HS-5 (cell line): ENCODE measurements at regions not wholly inside any gene's neighbourhood (a gene's known extent, or its start where the extent isn't known, plus 50 kb on each side); places are given as distances from the start of the nearest gene placed in this dataset.

ENCODE experiments used
- DNase-seq: peaks from one replicate; pipeline ENCODE4 v3.0.0-alpha.2; 2012; ENCODE audit warnings: low read depth

DNA sequence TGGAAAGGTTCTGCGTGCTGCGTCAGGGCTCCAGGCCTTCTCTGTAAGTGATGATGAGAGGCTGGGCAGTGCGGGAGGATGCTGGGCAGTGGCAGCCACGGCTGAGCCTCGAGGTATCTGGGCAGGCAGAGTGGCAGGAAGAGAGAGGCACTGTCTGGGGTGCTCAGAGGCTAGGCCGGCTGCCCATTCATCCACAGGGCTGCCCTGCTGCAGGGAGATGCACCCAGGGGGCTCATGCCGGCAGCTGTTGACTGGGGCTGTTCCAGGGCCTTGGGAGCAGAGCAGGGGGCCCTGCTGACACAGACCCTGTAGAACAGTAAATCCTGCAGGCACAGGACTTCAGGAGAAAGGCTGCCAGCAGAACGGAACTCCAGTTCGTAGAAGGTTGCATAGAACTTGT is 88.8 kb downstream of the BOD1 start:
- no peak for DNase-seq

DNA sequence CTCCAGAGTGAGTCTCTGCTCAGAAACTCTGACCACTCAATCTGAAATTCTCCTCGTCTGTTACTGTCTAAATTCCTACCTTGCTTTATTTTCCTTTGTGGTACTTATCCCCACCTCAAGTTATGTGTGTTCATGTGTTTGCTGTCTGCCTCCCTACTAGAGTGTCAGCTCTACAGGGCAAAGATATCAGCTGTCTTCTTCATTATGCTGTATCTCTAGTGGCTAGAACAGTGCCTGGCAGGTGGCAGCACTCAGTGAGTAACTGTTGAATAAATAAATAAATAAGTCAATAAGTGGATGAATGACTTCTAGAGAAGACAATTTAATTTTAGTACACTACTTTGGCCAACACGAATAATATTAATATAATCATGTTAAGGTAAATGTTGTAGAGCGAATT is 92.3 kb downstream of the BOD1 start:
- DNase-seq: no peak

DNA sequence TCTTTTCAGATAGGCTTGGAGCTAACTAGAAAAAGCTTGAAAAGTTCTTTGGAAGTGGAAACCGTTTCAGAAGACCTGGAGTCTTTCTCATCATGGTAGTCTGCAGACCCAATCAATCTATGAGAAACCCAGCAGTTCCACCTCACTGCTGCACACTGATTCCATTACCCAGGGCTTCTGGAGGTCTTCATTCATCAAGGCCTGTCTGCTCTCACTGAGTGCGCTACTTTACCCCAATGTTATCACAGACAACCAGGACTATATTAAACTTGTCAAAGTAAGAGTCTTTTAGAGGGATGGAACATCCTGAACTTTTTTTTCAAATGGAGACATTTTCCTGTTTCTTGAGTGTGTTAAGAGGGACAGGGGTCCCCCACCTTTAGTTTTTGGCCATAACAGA is 93.1 kb downstream of the BOD1 start:
- DNase-seq: no peak

DNA sequence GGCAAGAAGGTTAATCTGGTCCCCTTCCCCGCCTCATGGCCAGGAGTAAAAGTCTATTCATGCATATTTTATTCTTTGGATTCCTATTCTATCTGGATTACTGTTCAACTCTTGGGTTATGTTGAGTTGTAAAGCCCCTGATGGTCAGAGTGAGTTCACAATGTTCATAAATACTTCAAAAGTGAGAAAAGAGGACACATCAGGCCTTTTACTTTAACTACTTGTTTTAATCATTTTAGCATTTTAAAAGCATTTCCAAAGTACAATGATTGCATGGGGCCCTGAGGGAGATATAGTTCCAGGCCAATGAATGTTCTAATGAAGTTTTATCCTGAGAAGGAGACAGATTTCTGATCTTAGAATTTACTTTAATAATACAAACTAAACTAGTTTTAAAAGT is 93.9 kb downstream of the BOD1 start:
- DNase-seq: no peak

DNA sequence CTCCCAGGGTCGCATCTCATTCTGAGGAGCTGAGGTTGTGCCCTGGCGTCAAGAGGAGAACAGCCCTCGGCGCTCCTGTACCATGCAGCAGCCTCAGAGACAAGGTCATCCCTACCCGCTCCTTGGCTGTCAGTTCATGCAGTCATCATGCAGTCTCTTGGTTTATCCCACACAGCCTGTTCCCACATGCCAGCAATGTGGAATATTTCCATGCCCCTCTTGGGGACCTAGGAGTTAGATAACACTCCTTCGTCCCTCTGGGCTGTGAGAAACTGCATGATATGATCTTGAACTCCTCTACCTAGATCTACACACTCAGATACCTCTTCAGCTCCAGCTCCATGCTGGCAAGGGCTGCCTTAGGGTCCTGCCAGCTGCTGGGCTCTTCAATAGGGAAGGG is 97.6 kb downstream of the BOD1 start:
- DNase-seq: no peak

DNA sequence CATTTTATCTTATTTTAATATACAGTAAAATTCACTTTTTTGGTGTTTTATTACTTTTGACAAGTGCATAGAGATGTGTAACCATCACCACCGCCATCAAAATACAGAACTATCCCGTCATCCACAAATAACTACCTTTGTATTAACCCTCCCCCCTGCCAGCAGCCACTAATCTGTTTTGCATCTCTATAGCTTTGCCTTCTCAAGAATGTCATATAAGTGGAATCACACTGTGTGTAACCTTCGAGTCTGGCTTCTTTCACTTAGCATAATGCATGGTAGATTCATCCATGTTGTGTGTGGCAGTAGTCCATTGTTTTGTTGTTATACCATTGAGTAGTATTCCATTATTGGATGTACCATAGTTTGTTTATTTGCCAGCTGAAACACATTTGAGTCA is 98.8 kb downstream of the BOD1 start:
- DNase-seq: no peak

DNA sequence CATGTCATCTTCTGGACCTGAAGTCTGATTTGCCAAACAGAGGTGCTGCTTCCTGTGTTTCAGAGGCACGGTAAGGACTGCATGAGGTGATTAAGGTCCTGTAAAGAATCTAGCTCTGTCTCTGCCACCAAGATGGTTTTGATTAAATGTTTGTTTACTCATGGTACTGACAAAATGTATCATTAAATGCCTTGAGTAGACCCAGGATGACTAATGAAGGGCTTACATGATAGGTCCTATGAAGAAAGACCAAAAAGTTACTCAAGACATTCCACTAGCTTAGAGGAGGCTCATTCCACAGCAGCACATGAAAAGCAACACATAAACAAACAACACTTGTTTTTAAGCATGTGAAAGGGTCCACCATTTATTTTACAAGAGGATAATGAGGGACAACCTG is 100.9 kb downstream of the BOD1 start:
- peak; percentile 84 for DNase-seq

DNA sequence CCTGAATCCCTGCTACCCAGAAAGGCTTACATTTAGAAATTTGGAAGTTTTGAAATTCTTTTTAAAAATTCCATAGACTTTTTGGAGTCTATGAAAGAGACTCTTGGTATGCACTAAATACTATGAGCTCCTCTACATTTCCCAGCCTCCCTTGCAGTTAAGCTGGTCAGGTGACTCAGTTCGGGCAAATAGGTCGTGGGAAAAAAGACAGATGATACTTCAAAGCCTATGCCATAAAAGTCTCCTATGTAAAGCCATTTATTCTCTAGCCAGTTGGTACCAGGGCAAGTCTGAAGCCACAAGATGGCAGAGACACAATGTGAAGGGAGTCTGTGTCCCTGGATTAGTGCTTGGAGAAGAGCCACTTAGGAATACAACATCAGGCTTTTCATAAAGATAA is 101.8 kb downstream of the BOD1 start:
- DNase-seq: no peak

DNA sequence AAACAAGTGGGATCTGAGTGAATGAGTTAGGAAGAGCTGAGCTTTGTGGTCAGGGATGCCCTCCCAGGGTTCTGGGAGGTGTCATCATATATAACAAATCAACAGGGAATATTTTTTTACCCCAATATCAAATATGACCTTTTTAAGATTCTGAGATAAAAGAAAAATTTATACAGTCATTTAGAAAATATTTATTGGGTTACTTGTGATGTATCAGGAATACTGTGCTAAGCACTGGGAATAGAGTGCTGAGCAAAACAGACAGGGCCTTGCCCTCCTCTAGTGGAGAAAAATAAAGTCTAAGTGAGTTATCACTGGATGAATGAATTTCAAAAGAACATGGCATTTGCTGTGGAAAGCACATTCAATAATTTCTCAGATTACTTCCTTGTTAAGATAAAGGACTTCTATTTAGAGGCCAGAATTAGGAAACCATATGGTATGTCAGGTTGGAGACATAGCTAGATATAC is 102.9 kb downstream of the BOD1 start:
- peak; percentile 34 for DNase-seq

DNA sequence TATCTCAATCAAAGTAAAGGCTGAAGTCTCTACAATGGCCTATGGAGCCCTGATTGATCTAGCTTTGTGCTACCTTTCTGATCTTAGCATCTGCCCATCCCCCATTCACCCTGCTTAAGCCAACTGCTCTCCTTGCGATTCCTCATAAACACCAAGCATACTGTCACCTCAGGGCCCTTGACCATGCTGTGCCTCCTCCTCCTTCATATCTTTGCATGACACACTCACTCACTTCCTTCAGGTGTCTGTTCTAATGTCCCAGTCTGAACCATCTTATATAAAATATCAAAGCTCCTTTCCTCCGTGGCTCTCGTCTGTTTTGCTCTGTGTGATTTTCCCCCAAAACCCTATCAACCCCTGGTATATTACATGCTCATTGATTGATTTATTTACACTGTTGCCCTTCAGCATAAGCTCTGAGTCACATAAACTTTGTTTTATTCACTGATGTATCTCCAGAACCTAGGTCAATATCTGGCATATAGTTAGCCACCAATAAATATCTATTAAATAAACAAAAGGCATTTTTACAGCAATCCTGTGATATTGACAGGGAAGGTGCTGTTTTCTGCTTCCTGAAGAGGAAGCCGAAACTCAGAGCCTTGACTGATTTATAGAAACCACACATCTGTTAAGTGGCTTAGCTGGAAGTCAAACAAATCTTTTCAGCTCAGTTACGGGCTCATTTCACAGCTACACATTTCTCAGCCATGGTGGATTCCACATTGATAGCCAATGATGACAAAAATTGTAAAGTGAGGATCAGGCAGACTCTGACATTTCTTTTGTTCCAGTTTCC is 103.6 kb downstream of the BOD1 start:
- no peak for DNase-seq

DNA sequence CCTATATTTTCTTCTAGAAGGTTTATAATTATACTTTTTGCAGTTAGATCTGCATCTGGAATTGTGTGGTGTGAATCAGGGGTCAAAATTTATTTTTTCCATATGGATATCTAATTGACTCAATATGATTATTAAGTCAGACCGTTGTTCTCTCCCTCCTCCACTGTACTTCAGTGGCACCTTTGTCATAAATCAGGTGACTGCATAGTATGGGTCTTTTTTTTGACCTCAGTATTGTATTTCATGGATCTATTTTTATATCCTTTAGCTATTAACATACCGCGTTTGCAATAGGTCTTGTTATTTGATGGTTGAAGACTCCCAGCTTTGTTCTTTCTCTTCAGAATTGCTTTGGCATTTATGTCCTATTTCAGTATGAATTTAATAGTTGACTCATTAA is 107.4 kb downstream of the BOD1 start:
- DNase-seq: no peak

DNA sequence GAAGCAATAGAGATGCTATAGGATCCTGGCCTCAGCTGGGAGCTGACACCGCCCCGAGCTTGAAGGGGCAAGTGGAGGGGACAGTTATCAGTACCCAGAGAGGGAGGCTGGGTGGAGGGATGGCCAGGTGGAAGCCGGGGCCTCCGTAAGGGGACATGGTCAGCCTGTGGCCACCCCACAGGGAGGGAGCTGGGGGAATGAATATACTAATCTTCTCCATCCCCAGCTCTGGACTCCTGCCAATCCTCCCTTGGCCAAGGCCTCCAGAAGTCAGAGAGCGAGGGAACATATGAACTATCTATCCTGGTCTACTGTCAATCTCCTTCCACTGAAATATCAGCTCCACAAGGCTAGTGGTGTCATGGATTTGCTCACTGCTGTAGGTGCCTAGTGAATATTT is 109.3 kb downstream of the BOD1 start:
- no peak for DNase-seq

DNA sequence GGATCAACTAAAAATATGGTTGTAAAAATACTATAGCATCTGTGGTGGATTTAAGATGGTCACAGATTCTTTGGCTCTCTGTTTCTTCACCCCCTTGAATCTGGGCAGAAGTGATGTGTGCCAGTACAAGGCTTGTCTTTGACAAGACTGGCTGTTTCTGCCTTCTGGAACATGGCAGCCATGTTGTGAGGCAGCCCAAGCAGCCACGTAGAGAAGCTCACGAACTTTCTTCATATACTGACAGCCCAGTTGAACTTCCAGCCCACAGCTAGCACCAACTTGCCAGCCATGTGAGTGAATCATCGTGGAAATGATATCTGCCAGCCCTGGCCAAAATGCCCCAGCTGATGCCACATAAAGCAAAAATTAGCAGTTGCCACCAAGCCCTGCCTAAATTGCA is 110.8 kb downstream of the BOD1 start:
- no peak for DNase-seq

DNA sequence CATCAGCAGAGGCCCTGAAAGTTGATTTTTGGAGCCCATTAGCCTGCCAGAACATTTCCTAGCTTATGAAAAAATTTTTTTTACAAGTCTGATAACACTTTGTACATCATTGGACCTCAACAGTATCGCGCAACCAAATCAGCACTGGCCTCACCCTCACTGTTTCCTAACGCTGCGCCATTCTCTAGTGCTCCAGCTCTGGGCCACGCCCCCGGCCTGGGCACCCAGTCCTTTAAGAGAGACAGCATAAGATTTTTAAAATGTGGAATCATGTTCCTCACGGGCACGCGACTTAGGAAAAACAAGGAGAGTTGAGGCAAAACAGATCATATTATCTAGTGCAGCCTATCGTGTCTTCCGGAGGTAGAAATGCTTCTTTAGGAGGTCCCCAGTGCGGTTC is 114.5 kb downstream of the BOD1 start:
- no peak for DNase-seq

DNA sequence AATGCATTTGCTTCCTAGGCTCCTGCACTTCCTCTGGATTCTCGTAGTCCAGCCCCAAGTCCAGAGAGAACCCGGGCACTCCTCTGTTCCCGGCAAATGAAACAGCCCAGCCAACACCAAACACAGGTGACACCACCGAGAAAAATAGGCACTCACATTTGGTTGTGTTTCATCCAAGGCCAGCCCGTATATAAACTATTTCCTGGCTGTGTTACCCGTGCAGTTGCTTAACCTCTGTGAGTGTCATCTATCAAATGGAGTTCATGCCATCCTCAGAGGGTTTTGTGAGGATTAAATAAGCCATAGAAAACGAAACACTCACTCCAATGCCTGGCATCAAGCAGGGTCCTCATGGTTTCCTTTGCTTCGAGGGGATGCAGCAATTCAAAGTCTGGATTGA is 115.2 kb downstream of the BOD1 start:
- DNase-seq: no peak

DNA sequence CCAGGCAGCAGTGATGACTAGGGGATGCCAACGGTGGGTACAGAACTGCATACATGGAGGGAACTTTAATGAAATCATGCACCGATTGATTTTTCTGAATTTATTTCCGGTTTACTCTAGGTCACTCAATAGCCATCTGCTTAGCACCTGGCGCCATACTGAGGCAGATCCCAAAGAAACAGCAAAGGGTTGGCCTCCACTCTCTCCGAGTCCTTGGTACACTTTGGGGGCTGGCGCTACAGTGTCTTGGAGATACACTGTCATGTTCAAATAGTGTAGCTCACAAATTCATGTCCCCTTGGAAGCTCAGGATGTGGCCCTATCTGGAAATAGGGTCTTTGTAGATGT is 116.3 kb downstream of the BOD1 start:
- DNase-seq: no peak

DNA sequence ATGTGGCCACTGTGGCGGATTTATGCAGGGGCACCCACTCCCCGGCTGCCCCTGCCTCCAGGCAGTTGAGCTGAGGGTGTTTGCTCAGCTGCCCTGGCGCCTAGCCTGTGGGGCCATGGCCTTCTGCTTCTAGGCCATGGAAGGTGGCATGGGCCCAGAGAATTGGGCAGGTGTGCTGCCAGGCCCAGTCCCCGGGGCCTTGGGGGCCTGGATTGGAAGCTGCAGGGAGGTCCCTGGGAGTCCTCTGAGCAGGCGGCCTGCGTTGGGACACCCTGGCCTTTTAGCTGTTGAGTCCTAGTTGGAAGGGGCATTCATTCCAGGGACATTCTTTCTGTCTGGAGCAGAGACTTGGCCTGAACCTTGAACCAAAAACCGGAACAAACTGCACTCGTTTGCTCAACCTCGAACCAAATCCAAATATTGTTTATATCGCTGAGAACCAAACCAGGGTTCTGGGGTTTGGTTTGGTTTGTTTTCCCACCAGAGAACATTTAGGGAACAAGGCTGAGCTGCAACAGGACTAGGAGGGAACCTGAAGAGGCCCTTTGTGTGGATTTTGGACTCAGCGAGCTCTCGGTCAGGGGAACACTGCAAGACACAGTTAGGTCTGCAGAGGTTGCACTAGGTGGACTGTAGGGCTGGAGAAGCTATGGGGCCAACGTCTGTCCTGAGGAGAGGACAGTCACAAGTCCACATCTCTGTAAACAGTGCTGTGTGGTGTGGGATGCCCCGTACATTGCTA is 116.8 kb downstream of the BOD1 start:
- no peak for DNase-seq

DNA sequence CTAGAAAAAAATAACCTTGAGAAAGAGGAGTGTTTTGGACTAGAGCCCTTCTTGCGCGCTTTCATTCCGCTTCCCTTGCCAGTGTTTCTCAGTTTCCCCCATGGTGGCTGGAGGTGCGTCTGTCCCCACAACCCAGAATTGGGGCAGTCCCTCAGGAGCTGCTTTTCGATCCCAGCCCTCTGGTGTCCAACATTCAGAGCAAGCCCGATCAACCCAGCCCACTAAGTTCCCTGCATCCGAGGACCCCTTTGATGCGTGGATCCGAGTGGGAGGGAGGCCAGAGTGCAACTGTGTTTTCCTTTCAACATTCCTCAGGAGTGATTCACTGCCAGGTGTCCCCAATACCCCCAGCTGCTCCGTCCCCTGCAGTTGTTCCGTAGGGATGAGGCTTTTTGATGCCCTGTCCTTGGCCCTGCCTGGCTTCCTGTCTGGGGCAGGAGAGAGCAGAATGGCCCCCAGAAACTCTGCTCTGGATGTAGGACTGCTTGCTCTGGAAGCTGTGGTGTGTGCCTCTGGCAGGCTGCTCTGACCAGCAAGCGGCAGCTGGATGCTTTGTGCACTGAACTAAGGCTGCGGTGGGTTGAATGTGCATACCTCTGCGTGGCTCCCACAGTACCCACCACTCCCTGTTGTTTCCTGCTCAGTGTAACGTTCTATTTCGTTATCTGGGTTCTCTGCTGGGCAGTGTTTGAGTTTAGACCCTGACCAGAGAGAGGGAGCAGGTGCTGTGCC is 117.5 kb downstream of the BOD1 start:
- no peak for DNase-seq

DNA sequence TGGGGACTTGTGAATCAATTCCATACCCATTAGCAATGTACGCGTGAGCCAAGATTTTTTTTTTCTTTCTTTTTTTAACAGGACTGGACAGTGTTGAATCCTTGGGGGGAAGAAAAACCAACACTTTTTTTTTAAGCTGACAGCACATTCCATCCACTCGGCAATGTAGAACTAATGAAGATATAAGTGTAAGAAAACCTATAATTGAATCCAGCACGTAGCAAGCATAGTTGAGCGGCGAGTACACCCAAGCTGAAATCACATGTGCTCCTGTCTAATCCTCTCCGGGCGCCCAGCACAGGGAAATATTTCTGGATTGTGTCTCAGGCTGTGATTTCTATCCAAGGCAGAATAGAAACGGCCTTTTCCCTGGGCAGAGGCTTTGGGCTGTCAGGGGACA is 118.2 kb downstream of the BOD1 start:
- peak; percentile 82 for DNase-seq

DNA sequence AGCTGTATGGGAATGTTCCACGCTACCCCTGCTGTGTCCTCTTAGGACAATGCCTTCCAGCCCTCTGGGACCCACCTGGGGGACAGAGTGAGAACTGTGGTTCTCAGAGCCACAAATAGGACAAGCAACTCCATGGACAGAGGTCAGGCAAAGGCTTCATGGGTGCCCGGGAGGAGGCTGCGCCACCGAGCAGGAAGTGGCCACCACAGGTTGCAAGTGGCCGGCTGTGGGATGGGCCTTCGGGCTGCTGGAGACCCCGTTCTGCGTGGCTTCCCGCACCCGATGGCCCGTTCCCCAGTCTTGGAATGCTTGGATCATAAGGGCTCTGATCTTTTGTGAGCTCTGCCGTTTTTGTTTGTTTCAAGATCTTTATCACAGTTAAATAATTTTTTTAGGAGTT is 118.8 kb downstream of the BOD1 start:
- no peak for DNase-seq

DNA sequence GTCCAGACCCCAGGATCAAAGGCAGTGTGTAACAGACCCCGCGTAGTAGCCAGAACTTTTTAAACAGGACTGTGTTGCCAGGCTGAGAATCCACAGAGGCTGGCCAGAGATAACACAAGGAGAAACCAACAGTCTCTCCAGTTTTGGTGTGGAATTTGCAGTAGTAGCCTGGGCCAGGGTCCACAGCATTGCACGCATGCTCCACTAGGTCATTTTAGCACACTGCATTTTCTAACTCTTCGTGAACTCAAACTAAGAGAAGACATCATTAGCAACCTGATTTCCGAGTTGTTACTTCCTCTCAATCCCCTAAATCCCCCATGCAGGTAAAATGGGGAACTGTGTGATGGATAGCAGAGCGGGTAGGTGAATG is 119.6 kb downstream of the BOD1 start:
- no peak for DNase-seq

DNA sequence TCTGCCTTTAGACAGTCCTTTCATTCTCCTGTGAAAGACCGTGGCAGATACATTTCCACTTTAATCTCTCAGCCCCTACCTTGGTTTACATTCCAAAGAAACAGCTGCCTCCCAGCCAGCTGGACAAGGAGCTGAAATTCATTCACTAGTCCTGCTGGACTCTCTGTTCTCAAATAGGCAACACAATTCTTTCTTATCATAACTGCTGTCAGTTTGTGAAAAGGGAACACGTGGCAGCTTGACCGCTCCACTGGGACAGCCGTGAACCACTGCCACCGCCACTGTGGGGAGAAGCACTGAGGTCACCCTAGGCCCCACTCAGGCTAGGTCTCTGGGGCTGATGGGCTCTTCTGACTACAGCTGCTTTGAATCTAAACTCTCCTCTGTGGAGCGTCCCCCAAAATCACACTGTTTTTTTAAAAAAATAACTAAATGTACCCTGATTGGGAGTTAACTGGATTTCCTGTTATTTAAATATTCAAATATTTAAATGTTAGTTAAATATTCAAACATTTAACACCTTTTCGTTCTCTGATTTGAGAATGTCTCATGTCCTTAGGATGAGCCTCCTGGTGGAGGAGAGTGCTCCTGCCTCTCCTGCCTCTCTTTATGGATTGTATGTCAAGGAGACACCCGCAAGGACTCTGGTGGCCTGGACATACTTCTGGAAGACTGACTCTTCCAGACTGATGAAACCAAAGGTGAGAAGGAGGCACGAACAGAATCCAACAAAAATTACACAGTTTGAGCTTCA is 120.1 kb downstream of the BOD1 start:
- no peak for DNase-seq
